HL-60 (cell line): ENCODE measurements at regions not wholly inside any gene's neighbourhood (a gene's known extent, or its start where the extent isn't known, plus 50 kb on each side); places are given as distances from the start of the nearest gene placed in this dataset.

ENCODE experiments used
- DNase-seq, 2 experiments: peaks; one replicate each; pipeline ENCODE4 v3.0.0-alpha.2; 2010 to 2020; ENCODE audit warnings: low read depth in 1 of 2, low spot score in 1 of 2
- H3K27ac ChIP-seq: fragments of 250-450 bp; sonication (Bioruptor Pico); replicated peaks from 2 replicates; pipeline ENCODE4 v1.5.1; 2020; ENCODE audit warnings: mild to moderate bottlenecking, moderate library complexity
- H3K27me3 ChIP-seq: fragments of 250-450 bp; sonication (Bioruptor Pico); 2 replicates; pipeline ENCODE4 v1.5.1; 2021; ENCODE audit warnings: mild to moderate bottlenecking, moderate library complexity; ENCODE audit not compliant: insufficient read depth, poor library complexity, severe bottlenecking
- H3K4me3 ChIP-seq: replicated peaks from 2 replicates; pipeline ENCODE4 v1.5.1; 2011; ENCODE audit warnings: mild to moderate bottlenecking, control low read depth, low read length; ENCODE audit not compliant: insufficient read depth
- CTCF ChIP-seq: IDR thresholded peaks from one replicate; pipeline ENCODE4 v1.5.1; 2011; ENCODE audit warnings: low read length, control low read depth, inconsistent platforms; ENCODE audit not compliant: insufficient read depth
- GABPA ChIP-seq: IDR thresholded peaks from 2 replicates; pipeline ENCODE4 v1.6.1; 2012; ENCODE audit warnings: low read depth
- POLR2AphosphoS5 ChIP-seq: IDR thresholded peaks from 2 replicates; pipeline ENCODE4 v1.6.1; 2012; ENCODE audit warnings: low read depth
- REST ChIP-seq: IDR thresholded peaks from 2 replicates; pipeline ENCODE4 v1.6.1; 2012; ENCODE audit warnings: low read depth; ENCODE audit not compliant: insufficient replicate concordance
- SPI1 ChIP-seq: IDR thresholded peaks from 2 replicates; pipeline ENCODE4 v1.6.1; 2012; ENCODE audit warnings: low read depth, mild to moderate bottlenecking, borderline replicate concordance

- H3K4me3 ChIP-seq = no peak overlapping the region
- TF ChIP-seq CTCF (no peak), GABPA (no peak), POLR2AphosphoS5 (no peak), REST (no peak), SPI1 (no peak)
- no peak overlapping the region for H3K27ac ChIP-seq
- no peaks in the 10 kb centered on the region for H3K27me3 ChIP-seq
- DNase-seq = peak in 1 of 2 experiments; percentile 14
Observed at GRCh38 chr10:125375210-125375609, 214.8 kb upstream of the CTBP2 start.

GRCh38 chr10:125373546-125373945, 213.2 kb upstream of the CTBP2 start:
- H3K27me3 ChIP-seq = no peaks in the 10 kb centered on the region
- no peak for DNase-seq
- H3K27ac ChIP-seq = no peak overlapping the region
- H3K4me3 ChIP-seq = no peak overlapping the region
- TF ChIP-seq POLR2AphosphoS5 (no peak), GABPA (no peak), SPI1 (no peak), REST (no peak), CTCF (no peak)

- TF ChIP-seq CTCF = no peak
- TF ChIP-seq GABPA = no peak
- no peak for TF ChIP-seq SPI1
- no peak for TF ChIP-seq REST
- TF ChIP-seq POLR2AphosphoS5 = no peak
- DNase-seq = no peak
- Histone ChIP-seq H3K27me3 (no peaks in the 10 kb centered on the region), H3K4me3 (no peak overlapping the region), H3K27ac (no peak overlapping the region)
Observed at GRCh38 chr10:125370578-125370977, 210.2 kb upstream of the CTBP2 start.
